ENCODE measurements at regions not wholly inside any gene's neighbourhood (a gene's known extent, or its start where the extent isn't known, plus 50 kb on each side); places are given as distances from the start of the nearest gene placed in this dataset.

DNA sequence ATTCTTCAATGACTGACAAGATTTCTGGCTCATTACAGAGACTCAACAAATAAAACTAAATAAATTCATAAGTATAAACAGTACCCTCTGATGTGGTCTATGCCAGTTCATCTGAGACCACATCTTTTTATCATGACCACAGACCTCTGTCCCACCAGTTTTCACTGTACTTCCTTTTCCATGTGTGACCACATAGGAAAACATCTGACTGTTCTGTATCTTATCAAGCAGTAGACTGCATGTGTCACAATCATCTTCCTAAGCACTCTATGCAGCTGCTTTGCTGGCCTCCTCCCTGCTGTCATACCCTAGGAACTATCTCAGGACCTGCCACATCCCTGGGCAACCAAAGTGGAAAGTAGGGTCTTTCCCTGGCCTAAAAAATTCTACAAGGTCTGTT lies 205.0 kb upstream of the ZNF462 start:
- intact Hi-C loops (cut with DNase I, micrococcal nuclease), result no loop called here
- ATAC-seq (no peak), DNase-seq (no peak)
- Histone ChIP-seq H3K4me3 (no peak overlapping the region), H3K36me3 (ENCODE audit: low read depth) (no peaks in the 10 kb centered on the region), H3K9me3 (no peaks in the 10 kb centered on the region), H3K4me1 (ENCODE audit: low read depth) (no peaks in the 10 kb centered on the region)
- TF ChIP-seq, protein P1, sequence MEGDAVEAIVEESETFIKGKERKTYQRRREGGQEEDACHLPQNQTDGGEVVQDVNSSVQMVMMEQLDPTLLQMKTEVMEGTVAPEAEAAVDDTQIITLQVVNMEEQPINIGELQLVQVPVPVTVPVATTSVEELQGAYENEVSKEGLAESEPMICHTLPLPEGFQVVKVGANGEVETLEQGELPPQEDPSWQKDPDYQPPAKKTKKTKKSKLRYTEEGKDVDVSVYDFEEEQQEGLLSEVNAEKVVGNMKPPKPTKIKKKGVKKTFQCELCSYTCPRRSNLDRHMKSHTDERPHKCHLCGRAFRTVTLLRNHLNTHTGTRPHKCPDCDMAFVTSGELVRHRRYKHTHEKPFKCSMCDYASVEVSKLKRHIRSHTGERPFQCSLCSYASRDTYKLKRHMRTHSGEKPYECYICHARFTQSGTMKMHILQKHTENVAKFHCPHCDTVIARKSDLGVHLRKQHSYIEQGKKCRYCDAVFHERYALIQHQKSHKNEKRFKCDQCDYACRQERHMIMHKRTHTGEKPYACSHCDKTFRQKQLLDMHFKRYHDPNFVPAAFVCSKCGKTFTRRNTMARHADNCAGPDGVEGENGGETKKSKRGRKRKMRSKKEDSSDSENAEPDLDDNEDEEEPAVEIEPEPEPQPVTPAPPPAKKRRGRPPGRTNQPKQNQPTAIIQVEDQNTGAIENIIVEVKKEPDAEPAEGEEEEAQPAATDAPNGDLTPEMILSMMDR (IDR thresholded peaks at IDR 0.05), result no peak

DNA sequence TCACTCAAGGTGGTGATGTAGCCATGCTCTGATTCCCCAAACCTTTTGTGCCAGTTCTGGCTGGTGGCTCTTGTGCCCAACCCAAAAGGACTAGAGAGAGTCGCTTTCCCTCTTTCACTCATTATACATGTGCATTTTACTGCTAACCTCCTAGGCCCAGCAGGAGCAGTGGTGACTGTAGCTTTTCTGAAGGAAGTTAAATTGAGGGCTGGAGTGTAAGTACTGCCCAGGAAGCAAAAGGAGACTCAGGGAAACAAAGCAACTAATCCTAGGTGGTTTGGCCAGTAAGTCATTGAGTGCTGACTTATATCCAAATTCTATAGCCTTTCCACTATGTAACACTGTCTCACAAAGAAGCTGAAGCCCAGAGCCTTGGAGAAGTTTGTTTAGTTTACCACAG lies 194.4 kb upstream of the ZNF462 start:
- no peak for DNase-seq
- H3K4me3 ChIP-seq, result no peak overlapping the region
- intact Hi-C loops (cut with DNase I, micrococcal nuclease), result no loop called here
- TF ChIP-seq, protein P1 (IDR thresholded peaks at IDR 0.05), result no peak
- H3K36me3 ChIP-seq (ENCODE audit: low read depth), result no peaks in the 10 kb centered on the region
- H3K9me3 ChIP-seq, result no peaks in the 10 kb centered on the region
- ATAC-seq, result no peak
- H3K4me1 ChIP-seq (ENCODE audit: low read depth), result no peaks in the 10 kb centered on the region

DNA sequence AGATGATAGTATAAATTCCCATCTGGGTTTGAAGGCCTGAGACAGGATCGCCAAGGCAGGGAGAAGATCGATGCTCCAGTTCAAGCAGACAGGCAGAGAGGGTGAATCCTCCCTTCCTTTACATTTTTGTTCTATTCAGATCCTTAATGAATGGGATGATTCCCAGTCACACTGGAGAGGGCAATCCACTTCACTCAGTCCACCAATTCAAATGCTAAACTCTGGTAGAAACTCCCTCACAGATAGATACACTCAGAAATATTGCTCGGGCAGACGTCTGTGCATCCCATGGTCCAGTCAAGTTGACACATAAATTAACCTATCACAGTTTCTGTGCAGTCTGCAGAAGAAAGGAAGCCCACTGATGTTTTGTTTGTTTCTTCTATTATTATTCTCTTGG lies 193.1 kb upstream of the ZNF462 start:
- Histone ChIP-seq H3K4me3 (no peak overlapping the region), H3K9me3 (no peaks in the 10 kb centered on the region), H3K4me1 (ENCODE audit: low read depth) (no peaks in the 10 kb centered on the region), H3K36me3 (ENCODE audit: low read depth) (no peaks in the 10 kb centered on the region)
- DNase-seq (no peak), ATAC-seq (no peak)
- intact Hi-C loops (cut with DNase I, micrococcal nuclease), result no loop called here
- TF ChIP-seq, protein P1 (IDR thresholded peaks at IDR 0.05), result no peak

DNA sequence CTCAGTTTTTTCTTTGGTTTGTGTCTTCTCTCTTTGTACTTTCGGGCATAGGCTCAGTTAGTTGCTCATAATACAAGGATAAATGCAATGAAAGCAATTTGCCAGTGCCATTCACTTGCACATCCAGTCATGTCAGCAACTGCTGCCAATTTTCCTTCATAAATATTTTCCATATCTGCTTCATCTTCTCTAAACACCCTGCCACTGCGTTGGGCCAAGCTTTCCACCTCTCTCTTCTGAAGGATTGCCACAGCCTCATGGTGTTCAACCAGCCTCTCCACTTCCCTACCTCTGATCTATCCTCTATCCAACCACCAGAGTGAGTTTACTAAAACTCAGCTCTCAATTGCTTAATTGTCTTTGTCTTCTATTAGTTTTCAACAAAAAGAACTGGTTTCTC lies 192.5 kb upstream of the ZNF462 start:
- Histone ChIP-seq H3K4me1 (ENCODE audit: low read depth) (no peaks in the 10 kb centered on the region), H3K4me3 (no peak overlapping the region), H3K36me3 (ENCODE audit: low read depth) (no peaks in the 10 kb centered on the region), H3K9me3 (no peaks in the 10 kb centered on the region)
- ATAC-seq (no peak), DNase-seq (no peak)
- intact Hi-C loops (cut with DNase I, micrococcal nuclease), result no loop called here
- TF ChIP-seq, protein P1 (IDR thresholded peaks at IDR 0.05), result no peak

DNA sequence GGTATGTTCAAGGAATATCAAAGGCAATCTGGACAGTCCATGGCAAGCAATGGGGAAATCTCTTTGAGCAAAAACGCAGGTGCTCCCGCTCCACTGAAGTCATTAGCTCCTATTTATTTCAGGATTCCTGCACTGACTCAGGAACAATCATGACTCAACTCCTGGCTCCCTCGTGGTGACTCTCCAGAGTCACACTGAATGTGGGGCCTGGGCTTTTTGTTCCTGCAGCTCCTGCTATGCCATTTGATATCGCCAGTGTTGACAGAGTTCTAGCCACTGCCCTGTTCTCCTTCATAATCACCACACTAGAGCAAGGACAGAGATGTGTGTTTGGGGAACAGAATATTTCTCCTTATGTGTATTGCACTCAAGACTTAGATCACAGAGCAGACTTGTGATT lies 187.2 kb upstream of the ZNF462 start:
- intact Hi-C loops (cut with DNase I, micrococcal nuclease), result no loop called here
- H3K9me3 ChIP-seq, result no peaks in the 10 kb centered on the region
- no peak for ATAC-seq
- no peaks in the 10 kb centered on the region for H3K4me1 ChIP-seq (ENCODE audit: low read depth)
- H3K36me3 ChIP-seq (ENCODE audit: low read depth), result no peaks in the 10 kb centered on the region
- no peak for DNase-seq
- TF ChIP-seq, protein P1 (IDR thresholded peaks at IDR 0.05), result no peak
- H3K4me3 ChIP-seq, result no peak overlapping the region

DNA sequence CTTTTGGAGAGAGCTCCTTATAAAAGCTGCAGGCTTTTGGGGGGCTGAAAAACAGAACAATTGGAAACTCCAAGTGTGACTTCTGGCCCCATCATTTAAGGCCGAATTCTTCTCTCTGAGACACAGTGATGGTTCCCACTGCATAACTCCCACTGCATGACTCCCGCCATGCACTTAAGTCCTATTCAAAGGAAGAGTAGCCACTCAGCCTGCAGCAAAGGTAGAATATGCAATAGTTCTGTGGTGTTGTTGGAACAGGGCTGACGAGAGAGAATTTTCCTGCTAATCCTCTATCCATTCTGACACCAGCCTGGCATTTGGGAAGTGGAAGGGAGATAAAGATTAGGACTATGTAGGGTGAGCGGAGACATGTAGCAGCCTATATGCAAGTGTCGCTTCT lies 185.6 kb upstream of the ZNF462 start:
- intact Hi-C loops (cut with DNase I, micrococcal nuclease), result no loop called here
- Histone ChIP-seq H3K9me3 (no peaks in the 10 kb centered on the region), H3K4me1 (ENCODE audit: low read depth) (no peaks in the 10 kb centered on the region), H3K36me3 (ENCODE audit: low read depth) (no peaks in the 10 kb centered on the region), H3K4me3 (no peak overlapping the region)
- DNase-seq, result no peak
- no peak for ATAC-seq
- TF ChIP-seq, protein P1 (IDR thresholded peaks at IDR 0.05), result no peak
